Immature natural killer cell (primary cell): ENCODE measurements at regions not wholly inside any gene's neighbourhood (a gene's known extent, or its start where the extent isn't known, plus 50 kb on each side); places are given as distances from the start of the nearest gene placed in this dataset.

Experiments used
- DNase-seq, 3 donors: peaks; one replicate each; pipeline ENCODE4 v3.0.0; 2022; ENCODE audit warnings: mixed read lengths in 1 of 3
- H3K27ac Mint-ChIP-seq, 6 donors: one replicate each; pipeline ENCODE4 v1.8.0; 2020; ENCODE audit warnings: mixed read lengths in 6 of 6, mild to moderate bottlenecking in 5 of 6, inconsistent platforms in 4 of 6, moderate library complexity in 3 of 6
- H3K27me3 Mint-ChIP-seq, 3 donors: one replicate each; pipeline ENCODE4 v1.8.0; 2020 to 2021; ENCODE audit warnings: low read depth in 3 of 3, mild to moderate bottlenecking in 3 of 3, mixed read lengths in 3 of 3, moderate library complexity in 3 of 3, inconsistent platforms in 1 of 3
- H3K36me3 Mint-ChIP-seq, 3 donors: one replicate each; pipeline ENCODE4 v1.8.0; 2020; ENCODE audit warnings: mixed read lengths in 3 of 3, inconsistent platforms in 2 of 3, mild to moderate bottlenecking in 2 of 3
- H3K4me1 Mint-ChIP-seq, 2 donors: one replicate each; pipeline ENCODE4 v1.8.0; 2020; ENCODE audit warnings: inconsistent platforms in 2 of 2, mild to moderate bottlenecking in 2 of 2, mixed read lengths in 2 of 2, moderate library complexity in 1 of 2
- H3K4me3 Mint-ChIP-seq, 5 donors: one replicate each; pipeline ENCODE4 v1.8.0; 2020; ENCODE audit warnings: mild to moderate bottlenecking in 5 of 5, mixed read lengths in 5 of 5, inconsistent platforms in 3 of 5, moderate library complexity in 3 of 5
- H3K9me3 Mint-ChIP-seq, 6 donors: one replicate each; pipeline ENCODE4 v1.8.0; 2020; ENCODE audit warnings: mild to moderate bottlenecking in 6 of 6, mixed read lengths in 6 of 6, inconsistent platforms in 4 of 6, moderate library complexity in 3 of 6

DNA sequence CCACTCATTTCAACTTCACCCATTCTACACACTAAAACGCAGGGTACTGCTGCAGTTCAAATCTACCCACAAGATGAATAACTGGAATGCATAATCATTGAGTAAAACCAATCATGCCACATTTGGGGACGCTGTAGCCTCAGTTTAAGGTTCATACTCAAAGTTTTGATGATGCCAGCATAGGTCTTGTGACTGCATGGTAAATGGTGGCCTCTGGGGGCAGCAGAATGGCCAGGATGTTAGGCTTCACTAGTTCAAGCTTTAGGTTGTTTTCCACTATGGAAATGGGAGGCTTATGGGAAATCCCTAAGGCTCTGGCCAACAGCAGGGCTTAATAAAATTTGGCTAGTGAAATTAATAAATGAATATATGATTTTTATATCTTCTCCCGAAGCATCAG is 104.3 kb upstream of the TSC22D2 start:
- Mint-ChIP-seq H3K36me3 (no peaks in the 10 kb centered on the region), H3K4me3 (no peak overlapping the region), H3K9me3 (no peaks in the 10 kb centered on the region), H3K4me1 (no peaks in the 10 kb centered on the region), H3K27ac (no peak overlapping the region), H3K27me3 (peaks cover 4 to 11% (median 7%) of the 10 kb centered on the region in 3 donors)
- no peak for DNase-seq

DNA sequence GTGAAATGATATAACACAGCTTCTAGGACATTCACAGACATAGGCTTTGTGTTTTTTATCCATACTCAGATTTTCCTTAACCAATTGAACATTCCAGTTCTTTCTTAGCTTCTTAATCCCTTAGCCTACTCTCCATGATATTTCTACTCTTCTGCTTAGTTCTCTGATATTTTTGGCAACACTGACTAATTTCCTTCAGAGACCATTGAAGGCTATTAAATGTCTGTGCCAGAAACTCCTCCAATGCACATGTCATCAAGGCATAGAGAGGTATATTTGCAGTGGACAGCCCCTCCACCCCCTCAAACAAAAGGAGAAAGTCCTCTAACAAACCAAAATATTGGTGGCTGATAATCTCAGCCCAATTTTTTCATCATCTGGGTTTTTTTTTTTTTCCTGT is 105.9 kb upstream of the TSC22D2 start:
- Mint-ChIP-seq H3K27me3 (peaks cover 2 to 12% (median 6%) of the 10 kb centered on the region in 3 donors), H3K36me3 (no peaks in the 10 kb centered on the region), H3K4me1 (no peaks in the 10 kb centered on the region), H3K4me3 (no peak overlapping the region), H3K9me3 (no peaks in the 10 kb centered on the region), H3K27ac (no peak overlapping the region)
- DNase-seq: no peak

DNA sequence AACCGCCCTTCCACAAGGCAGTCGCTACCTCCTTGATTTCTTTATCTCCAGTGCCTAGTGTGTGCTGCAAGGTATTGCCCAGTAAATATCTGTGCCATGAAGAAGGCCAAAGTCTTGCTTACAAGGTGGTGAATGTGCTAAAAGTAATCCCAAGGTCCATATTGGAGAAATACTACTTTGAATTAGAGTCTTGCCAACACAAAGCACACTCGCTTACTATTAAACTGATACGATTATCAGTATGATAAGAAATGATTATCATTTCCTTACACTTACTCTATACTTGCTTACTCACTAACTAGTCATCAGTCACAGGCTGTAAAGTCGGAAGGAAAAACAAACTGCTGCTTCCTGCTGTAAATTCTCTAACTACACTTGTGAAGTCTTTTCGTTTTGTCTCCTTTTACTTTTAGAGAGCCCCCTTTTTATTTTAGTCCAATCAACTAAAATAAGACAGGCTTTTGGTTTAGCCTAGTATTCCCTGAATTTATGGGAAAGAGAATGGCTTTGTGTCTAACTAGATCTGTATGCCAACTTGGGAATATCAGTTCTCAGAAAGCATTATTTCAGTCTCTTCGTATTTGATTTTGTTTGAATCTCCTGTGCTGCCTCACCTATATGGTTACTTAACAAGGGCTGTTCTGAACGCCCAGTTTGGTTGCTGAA is 107.1 kb upstream of the TSC22D2 start:
- H3K4me1 Mint-ChIP-seq: no peaks in the 10 kb centered on the region
- H3K27ac Mint-ChIP-seq: no peak overlapping the region
- no peak for DNase-seq
- no peaks in the 10 kb centered on the region for H3K36me3 Mint-ChIP-seq
- H3K27me3 Mint-ChIP-seq: peaks cover 3 to 12% (median 4%) of the 10 kb centered on the region in 3 donors
- H3K4me3 Mint-ChIP-seq: no peak overlapping the region
- no peaks in the 10 kb centered on the region for H3K9me3 Mint-ChIP-seq

DNA sequence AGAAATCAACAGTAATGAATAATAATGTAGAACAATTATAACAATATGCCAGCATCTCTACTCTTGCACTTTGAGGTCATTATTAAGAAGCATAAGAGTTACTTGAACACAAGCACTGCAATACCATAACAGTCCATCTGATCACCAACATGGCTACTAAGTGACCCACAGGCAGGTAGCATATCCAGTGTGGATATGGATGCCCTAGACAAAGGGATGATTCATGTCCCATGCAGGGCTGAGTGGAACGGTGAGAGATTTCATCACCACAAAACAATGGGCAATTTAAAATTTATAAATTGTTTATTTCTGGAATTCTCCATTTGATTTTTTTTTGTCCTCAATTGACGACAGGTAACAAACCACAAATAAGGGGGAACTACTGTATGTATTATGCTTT is 107.7 kb upstream of the TSC22D2 start:
- Mint-ChIP-seq H3K9me3 (no peaks in the 10 kb centered on the region), H3K27me3 (peaks cover 1 to 12% (median 4%) of the 10 kb centered on the region in 3 donors), H3K4me1 (no peaks in the 10 kb centered on the region), H3K4me3 (no peak overlapping the region), H3K36me3 (no peaks in the 10 kb centered on the region), H3K27ac (no peak overlapping the region)
- no peak for DNase-seq

DNA sequence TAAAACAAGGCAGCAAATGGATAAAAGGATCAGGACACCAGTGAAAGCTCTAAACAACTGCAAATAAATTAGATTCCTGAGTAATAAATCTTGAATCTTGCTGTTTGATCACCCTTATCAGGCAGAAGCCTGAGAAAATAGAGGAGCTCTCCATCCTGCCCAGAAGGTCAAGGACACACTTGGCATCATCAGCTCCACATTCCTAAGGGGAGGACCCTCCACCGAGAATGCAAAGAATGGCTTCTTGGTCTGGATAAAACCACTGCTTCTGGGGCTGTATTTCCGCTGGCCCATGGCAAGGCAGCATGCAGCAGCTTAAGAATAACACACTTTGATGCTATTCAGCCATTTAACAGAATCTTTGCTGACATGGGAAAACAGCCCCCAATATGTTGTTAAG is 108.9 kb upstream of the TSC22D2 start:
- no peak for DNase-seq
- Mint-ChIP-seq H3K9me3 (no peaks in the 10 kb centered on the region), H3K4me3 (no peak overlapping the region), H3K27me3 (peaks cover 1 to 12% (median 4%) of the 10 kb centered on the region in 3 donors), H3K4me1 (no peaks in the 10 kb centered on the region), H3K27ac (no peak overlapping the region), H3K36me3 (no peaks in the 10 kb centered on the region)

DNA sequence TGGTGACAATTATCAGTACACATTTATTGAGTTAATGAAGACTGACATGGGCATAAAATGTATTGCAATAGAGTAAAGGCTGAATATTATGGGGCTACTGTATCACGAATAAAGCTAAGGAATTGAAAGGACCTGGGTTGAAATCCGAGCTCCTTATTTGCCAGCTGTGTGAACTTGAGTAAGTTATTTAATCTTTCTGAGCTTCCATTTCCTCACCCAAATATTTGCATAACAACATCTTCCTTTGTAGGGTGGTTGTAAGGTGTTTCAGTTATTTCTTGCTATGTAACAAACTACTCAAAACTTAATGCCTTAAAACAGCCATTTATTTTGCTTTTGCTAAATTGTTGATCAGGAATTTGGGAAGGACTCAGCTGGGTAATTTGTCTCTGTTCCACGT is 111.1 kb upstream of the TSC22D2 start:
- Mint-ChIP-seq H3K4me1 (no peaks in the 10 kb centered on the region), H3K27ac (no peak overlapping the region), H3K27me3 (peaks cover 0 to 10% (median 10%) of the 10 kb centered on the region in 3 donors), H3K4me3 (no peak overlapping the region), H3K9me3 (no peaks in the 10 kb centered on the region), H3K36me3 (no peaks in the 10 kb centered on the region)
- DNase-seq: no peak

DNA sequence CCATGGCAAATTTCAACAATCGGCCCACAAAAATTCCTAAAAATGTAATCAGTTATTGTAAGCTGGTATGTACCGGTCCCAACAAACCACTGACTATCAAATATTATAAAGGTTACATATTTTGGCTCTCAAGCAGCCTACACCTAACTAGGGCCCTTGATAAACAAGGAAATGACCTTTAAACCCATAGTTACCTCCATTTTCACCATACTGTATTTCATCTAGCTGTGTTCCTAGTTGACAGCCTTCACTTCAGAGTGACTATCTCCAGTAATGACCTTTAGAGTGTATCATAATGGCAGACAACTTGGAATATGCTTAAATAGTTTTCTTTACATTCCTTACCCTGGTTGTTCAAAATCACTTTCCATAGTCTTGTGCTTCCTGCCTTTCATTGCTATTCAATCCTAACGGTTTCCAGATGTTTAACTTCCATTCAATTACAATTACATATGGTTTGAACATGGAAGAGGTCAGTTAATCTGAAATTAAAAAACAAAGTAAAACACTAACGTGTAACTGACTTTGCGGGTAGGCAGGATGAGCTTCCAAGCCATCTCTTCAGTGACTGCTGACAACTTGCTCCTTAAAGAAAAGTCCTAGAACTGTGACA is 111.9 kb upstream of the TSC22D2 start:
- Mint-ChIP-seq H3K36me3 (no peaks in the 10 kb centered on the region), H3K27me3 (peaks cover 0 to 12% (median 8%) of the 10 kb centered on the region in 3 donors), H3K4me1 (no peaks in the 10 kb centered on the region), H3K27ac (no peak overlapping the region), H3K9me3 (no peaks in the 10 kb centered on the region), H3K4me3 (no peak overlapping the region)
- DNase-seq: no peak

DNA sequence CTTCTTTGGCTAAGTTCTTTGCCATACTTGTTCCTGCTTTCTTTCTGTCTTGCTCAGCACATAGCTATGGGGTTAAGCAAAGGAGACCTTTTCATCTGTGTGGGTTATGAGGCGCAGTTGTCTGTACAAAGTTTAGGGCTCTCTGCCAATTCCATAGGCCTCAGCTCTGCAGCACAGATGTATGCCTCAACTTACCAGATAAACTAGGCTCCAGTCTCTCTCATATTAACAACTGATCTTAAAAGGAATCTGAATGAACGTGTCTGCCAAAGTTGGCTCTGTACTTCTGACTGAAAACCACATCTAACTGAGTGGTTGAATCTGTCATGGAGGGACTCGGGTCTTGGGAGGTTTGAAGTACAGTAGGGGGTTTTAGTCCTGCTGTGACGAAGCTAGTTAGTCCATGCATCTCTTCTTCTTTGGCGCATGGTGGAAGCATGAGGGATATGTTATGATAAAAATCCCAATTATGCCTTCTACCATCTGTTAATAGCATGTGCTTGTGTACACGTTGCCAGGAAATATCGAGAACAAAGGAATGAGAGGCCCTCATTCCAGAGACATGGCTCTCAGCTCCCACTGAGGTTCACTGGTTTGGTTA is 114.6 kb upstream of the TSC22D2 start:
- Mint-ChIP-seq H3K36me3 (no peaks in the 10 kb centered on the region), H3K9me3 (no peaks in the 10 kb centered on the region), H3K27me3 (peaks cover 2 to 13% (median 3%) of the 10 kb centered on the region in 3 donors), H3K4me1 (no peaks in the 10 kb centered on the region), H3K4me3 (no peak overlapping the region), H3K27ac (no peak overlapping the region)
- DNase-seq: no peak

DNA sequence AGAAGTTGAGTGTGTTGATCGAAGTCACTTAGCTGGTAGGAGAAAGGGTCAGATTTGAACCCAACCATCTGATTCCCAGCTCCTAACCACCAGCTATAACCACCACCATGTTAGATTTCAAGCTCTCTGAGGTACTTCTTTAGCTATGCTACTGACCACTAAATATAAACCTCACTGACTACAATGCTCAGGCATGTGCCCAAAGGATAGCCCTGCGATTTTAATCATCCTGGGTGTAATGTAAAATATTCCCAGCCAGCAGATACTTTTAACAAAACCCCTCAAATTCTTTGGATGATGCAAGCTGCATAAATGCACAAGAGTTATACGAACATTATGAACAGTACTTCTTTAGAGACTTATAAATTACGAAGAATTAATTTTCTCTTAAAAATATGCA is 115.2 kb upstream of the TSC22D2 start:
- Mint-ChIP-seq H3K36me3 (no peaks in the 10 kb centered on the region), H3K4me3 (no peak overlapping the region), H3K4me1 (no peaks in the 10 kb centered on the region), H3K27ac (no peak overlapping the region), H3K27me3 (peaks cover 0 to 13% (median 2%) of the 10 kb centered on the region in 3 donors), H3K9me3 (no peaks in the 10 kb centered on the region)
- DNase-seq: no peak

DNA sequence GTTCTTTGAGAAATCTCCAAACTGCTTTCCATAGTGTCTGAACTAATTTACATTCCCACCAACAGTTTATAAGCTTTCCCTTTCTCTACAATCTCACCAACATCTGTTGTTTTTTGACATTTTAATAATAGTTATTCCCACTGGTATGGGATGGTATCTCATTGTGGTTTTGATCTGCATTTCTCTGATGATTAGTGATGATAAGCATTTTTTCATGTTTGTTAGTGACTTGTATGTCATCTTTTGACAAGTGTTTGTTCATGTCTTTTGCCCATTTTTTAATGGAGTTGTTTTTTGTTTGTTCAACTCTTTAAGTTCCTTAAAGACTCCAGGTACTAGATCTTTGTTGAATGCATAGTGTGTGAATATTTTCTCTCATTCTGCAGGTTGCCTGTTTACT is 116.6 kb upstream of the TSC22D2 start:
- H3K4me3 Mint-ChIP-seq: no peak overlapping the region
- H3K27ac Mint-ChIP-seq: no peak overlapping the region
- H3K27me3 Mint-ChIP-seq: peaks cover 0 to 11% (median 2%) of the 10 kb centered on the region in 3 donors
- H3K36me3 Mint-ChIP-seq: no peaks in the 10 kb centered on the region
- DNase-seq: no peak
- no peaks in the 10 kb centered on the region for H3K9me3 Mint-ChIP-seq
- no peaks in the 10 kb centered on the region for H3K4me1 Mint-ChIP-seq

DNA sequence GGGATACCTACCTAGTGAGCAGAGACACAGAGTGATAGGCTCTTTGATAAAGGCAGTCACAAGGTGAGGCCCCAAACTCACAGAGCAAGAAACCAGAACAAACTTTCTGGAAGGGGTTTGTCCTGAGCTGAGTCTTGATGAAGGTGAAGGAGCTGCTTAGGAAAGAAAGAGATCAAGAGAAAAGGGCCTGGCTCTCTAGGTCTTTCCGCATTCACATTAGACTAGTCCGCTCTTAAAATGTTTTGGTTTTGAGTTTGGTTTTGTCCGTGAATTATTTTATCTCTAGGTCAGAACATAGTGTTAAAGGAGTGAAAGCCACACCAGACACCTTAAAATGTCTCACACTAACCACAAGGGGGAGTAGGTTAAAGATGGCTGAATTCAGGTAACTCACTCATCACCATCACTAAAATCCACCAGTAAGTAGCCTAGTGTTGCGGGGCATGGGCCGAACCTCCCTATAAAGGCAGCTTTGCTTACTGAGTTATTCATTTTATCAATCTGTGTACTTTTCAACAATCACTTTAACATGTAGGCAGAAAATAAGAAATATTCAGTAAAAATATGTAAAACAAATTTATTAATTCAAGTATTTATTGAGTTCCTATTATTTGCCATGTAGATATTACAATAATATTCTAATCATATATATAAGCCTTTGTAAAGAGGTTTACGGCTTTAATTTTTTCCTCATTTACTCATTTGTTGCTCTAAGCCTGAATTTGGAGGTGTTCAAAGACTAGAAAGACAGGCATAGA is 121.5 kb upstream of the TSC22D2 start:
- H3K27me3 Mint-ChIP-seq: peaks cover 0 to 5% (median 5%) of the 10 kb centered on the region in 3 donors
- H3K27ac Mint-ChIP-seq: no peak overlapping the region
- H3K4me3 Mint-ChIP-seq: no peak overlapping the region
- no peaks in the 10 kb centered on the region for H3K4me1 Mint-ChIP-seq
- H3K36me3 Mint-ChIP-seq: no peaks in the 10 kb centered on the region
- DNase-seq: peak; percentile 12 to 30 (median 16)
- H3K9me3 Mint-ChIP-seq: peaks cover 0 to 1% (median 0%) of the 10 kb centered on the region in 6 donors

DNA sequence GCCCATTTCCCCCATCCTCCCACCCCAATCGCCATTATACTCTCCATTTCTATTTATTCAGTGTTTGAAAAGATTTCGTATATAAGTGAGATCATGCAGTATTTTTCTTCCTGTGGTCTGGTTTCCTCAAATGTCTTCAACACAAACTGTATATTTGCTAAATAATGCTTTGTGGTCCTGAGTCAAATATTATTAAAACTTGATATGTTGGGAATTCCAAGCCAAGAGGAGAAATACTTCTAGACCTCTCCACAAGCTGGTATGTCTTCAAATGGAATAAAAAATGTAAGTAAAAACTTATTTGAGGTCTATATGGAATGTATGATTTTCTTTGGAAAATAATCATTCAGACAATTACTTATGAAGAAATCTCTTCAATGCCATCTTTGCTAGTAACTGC is 122.5 kb upstream of the TSC22D2 start:
- peaks cover 0 to 1% (median 0%) of the 10 kb centered on the region in 6 donors for H3K9me3 Mint-ChIP-seq
- H3K36me3 Mint-ChIP-seq: no peaks in the 10 kb centered on the region
- DNase-seq: no peak
- peaks cover under 1 to 5% (median 5%) of the 10 kb centered on the region in 3 donors for H3K27me3 Mint-ChIP-seq
- no peak overlapping the region for H3K4me3 Mint-ChIP-seq
- H3K27ac Mint-ChIP-seq: no peak overlapping the region
- H3K4me1 Mint-ChIP-seq: no peaks in the 10 kb centered on the region

DNA sequence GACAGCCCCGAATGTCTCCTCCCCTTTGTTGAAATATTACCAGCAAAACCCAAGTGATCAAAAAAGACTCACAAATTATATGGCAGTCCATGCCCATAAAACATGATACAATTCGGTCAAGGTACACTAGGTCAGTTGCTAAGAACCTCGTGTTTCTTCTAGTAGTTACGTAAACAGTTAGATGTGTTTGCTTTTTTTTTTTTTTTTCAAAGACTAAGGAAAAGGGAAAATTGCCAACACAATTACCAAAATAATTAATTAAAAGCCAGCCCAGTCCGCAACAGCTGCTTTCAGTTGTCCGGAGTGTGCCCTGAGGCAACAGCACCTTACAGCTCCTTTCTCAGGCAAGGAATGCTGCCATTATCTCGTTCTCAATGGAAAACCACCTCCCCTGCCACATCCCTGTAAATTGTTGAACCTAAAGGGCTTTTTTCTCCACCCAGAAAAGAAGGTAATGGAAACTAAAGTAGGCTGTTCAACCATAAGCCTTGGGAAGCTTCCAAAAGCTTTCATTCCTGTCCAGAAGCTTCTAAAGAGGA is 129.2 kb upstream of the TSC22D2 start:
- Mint-ChIP-seq H3K4me3 (no peak overlapping the region), H3K27me3 (peaks cover 4 to 5% (median 5%) of the 10 kb centered on the region in 3 donors), H3K4me1 (no peaks in the 10 kb centered on the region)

DNA sequence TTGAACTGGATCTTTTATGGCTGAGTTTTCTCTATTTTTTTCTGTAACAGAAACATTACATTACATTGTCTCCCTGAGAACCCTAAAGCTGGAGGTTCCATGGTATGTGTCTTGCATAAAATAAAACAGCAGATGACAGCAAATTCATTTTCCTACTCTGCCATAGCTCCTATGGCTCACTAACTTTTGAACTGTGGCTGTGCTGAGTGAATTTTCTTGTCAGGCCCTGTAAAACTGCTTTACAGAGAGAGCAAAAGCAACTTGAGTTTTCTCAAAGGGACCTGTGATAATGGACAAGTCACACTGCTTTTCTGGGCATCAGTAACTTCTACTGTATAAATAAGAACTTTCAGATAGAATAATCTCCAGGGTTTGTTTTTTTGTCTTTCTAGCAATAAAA is 129.9 kb upstream of the TSC22D2 start:
- no peak overlapping the region for H3K4me3 Mint-ChIP-seq
- no peaks in the 10 kb centered on the region for H3K4me1 Mint-ChIP-seq
- no peaks in the 10 kb centered on the region for H3K36me3 Mint-ChIP-seq

More for the DNA sequence above, 129.2 kb upstream of the TSC22D2 start:
- Mint-ChIP-seq H3K9me3 (no peaks in the 10 kb centered on the region), H3K36me3 (no peaks in the 10 kb centered on the region), H3K27ac (no peak overlapping the region)
- no peak for DNase-seq

More for the DNA sequence above, 129.9 kb upstream of the TSC22D2 start:
- DNase-seq: no peak
- H3K27ac Mint-ChIP-seq: no peak overlapping the region
- H3K9me3 Mint-ChIP-seq: no peaks in the 10 kb centered on the region
- peaks cover 4 to 5% (median 5%) of the 10 kb centered on the region in 3 donors for H3K27me3 Mint-ChIP-seq
